Sigmoid colon (tissue), 4 donors: ENCODE measurements at regions not wholly inside any gene's neighbourhood (a gene's known extent, or its start where the extent isn't known, plus 50 kb on each side); places are given as distances from the start of the nearest gene placed in this dataset.

Experiments
- CTCF ChIP-seq, 4 experiments: fragments of 450-650 bp in 3 of 4; fragments of 200-600 bp in 1 of 4; IDR thresholded peaks; one replicate each; pipeline ENCODE4 v1.5.1; 2016 to 2019; ENCODE audit warnings: antibody characterized with exemption in 4 of 4, mild to moderate bottlenecking in 3 of 4, moderate library complexity in 2 of 4
- POLR2A ChIP-seq, 2 donors: fragments of 450-650 bp; IDR thresholded peaks; one replicate each; pipeline ENCODE4 v1.6.1; 2016; ENCODE audit warnings: antibody characterized with exemption in 2 of 2, mild to moderate bottlenecking in 2 of 2, moderate library complexity in 2 of 2
- POLR2AphosphoS5 ChIP-seq, 4 donors: sonication (generic); formaldehyde crosslinking; IDR thresholded peaks; one replicate each; pipeline ENCODE4 v1.6.1; 2017; ENCODE audit warnings: antibody characterized with exemption in 4 of 4

GRCh38 chr6:125568609-125569008 is 180.8 kb upstream of the HEY2 start:
- TF ChIP-seq POLR2A (IDR thresholded peaks at IDR 0.05) = no peak
- TF ChIP-seq CTCF (IDR thresholded peaks at IDR 0.05) = no peak
- no peak for TF ChIP-seq POLR2AphosphoS5 (IDR thresholded peaks at IDR 0.05)
